Right lobe of liver (tissue), 4 donors: ENCODE measurements at regions not wholly inside any gene's neighbourhood (a gene's known extent, or its start where the extent isn't known, plus 50 kb on each side); places are given as distances from the start of the nearest gene placed in this dataset.

ENCODE experiments used
- CTCF ChIP-seq, 4 donors: fragments of 200-600 bp in 3 of 4; fragments of 450-650 bp in 1 of 4; IDR thresholded peaks; one replicate each; pipeline versions ENCODE4 v1.5.1 to v1.8.0; 2016 to 2022; ENCODE audit warnings: antibody characterized with exemption in 4 of 4, mild to moderate bottlenecking in 2 of 4
- POLR2A ChIP-seq: fragments of 450-650 bp; IDR thresholded peaks from one replicate; pipeline ENCODE4 v1.6.1; 2017; ENCODE audit warnings: antibody characterized with exemption, mild to moderate bottlenecking
- donor health status: DM: no; HTN: no; CAD: no.
- donor health status: DM: no; HTN: no; CAD: no.
- donor health status: DM: no; HTN: yes; CAD: no.

GRCh38 chr5:18101532-18101931 lies 467.3 kb downstream of the TAF11L14 start:
- TF ChIP-seq CTCF (IDR thresholded peaks at IDR 0.05) (no peak), POLR2A (no peak)
